ENCODE measurements at regions not wholly inside any gene's neighbourhood (a gene's known extent, or its start where the extent isn't known, plus 50 kb on each side); places are given as distances from the start of the nearest gene placed in this dataset.

DNA sequence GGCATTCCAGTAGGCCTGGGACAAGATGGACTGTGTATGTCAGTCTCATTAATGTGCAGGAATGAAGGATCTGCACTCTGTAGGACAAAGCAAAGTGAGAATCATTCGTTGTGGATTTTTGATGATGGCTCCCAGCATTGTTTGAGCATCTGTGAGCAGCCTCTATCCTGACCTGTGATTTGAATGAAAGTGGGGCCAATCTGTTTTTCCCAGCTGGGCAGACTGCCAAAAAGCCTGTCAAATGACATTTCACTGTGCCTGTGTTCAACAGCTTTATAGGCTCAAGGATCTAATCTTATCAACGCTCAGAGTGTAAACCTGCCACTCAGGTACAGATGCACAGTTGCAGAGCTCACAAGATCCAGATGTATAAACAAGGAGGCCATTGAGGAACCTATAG lies 86.7 kb upstream of the SYNDIG1 start:
- no peak for DNase-seq (ENCODE audit: low spot score)
- Histone ChIP-seq H3K9me3 (no peaks in the 10 kb centered on the region), H3K4me1 (no peaks in the 10 kb centered on the region), H3K27me3 (no peaks in the 10 kb centered on the region), H3K4me3 (no peak overlapping the region), H3K27ac (no peak overlapping the region), H3K36me3 (no peaks in the 10 kb centered on the region)
- TF ChIP-seq, protein P1, sequence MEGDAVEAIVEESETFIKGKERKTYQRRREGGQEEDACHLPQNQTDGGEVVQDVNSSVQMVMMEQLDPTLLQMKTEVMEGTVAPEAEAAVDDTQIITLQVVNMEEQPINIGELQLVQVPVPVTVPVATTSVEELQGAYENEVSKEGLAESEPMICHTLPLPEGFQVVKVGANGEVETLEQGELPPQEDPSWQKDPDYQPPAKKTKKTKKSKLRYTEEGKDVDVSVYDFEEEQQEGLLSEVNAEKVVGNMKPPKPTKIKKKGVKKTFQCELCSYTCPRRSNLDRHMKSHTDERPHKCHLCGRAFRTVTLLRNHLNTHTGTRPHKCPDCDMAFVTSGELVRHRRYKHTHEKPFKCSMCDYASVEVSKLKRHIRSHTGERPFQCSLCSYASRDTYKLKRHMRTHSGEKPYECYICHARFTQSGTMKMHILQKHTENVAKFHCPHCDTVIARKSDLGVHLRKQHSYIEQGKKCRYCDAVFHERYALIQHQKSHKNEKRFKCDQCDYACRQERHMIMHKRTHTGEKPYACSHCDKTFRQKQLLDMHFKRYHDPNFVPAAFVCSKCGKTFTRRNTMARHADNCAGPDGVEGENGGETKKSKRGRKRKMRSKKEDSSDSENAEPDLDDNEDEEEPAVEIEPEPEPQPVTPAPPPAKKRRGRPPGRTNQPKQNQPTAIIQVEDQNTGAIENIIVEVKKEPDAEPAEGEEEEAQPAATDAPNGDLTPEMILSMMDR (IDR thresholded peaks at IDR 0.05): no peak

DNA sequence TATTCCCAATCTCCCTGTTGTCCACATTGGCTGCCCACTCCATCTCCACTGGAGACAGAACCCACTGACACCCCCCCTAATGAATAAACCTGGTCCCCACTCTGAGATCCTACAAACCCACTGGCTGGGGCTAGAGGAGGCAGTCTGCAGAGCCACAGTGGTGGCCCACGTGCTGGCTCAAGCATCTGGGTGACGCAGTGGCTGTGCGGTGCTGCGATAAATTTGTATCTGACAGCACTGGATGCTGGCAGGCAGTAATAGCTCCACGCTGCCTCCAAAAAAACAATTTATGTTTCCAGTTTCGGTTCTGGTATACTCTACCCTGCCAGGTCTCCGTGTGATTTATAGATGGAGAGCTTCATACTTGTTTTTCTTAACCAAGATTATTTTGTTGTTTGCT lies 87.1 kb upstream of the SYNDIG1 start:
- H3K36me3 ChIP-seq: no peaks in the 10 kb centered on the region
- H3K4me3 ChIP-seq: no peak overlapping the region
- no peaks in the 10 kb centered on the region for H3K4me1 ChIP-seq
- no peak for DNase-seq (ENCODE audit: low spot score)
- H3K27ac ChIP-seq: no peak overlapping the region
- H3K27me3 ChIP-seq: no peaks in the 10 kb centered on the region
- H3K9me3 ChIP-seq: no peaks in the 10 kb centered on the region
- TF ChIP-seq, protein P1 (IDR thresholded peaks at IDR 0.05): no peak

DNA sequence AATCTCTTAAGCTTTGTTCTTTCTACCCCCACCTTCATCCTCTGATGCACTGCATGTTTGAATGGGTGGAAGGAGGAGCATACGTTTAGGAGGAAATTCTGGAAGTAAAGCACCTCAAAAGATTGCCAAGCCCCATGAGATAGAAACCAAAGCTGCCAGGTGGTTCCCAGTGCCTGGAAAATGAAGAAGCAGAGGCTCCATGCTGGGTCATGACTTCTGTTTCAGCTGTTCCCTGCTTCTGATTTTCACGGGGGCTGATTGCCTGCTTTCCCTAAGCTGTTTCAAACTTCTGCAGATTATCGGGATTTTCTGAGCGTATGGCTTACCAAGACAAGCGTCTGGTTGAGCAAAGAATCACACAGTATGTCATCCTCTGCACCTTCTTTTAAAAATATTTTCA lies 87.5 kb upstream of the SYNDIG1 start:
- Histone ChIP-seq H3K9me3 (no peaks in the 10 kb centered on the region), H3K4me1 (peaks cover 0 to under 1% of the 10 kb centered on the region in 2 donors), H3K27me3 (no peaks in the 10 kb centered on the region), H3K36me3 (no peaks in the 10 kb centered on the region), H3K4me3 (no peak overlapping the region), H3K27ac (no peak overlapping the region)
- TF ChIP-seq, protein P1 (IDR thresholded peaks at IDR 0.05): no peak
- DNase-seq (ENCODE audit: low spot score): no peak

DNA sequence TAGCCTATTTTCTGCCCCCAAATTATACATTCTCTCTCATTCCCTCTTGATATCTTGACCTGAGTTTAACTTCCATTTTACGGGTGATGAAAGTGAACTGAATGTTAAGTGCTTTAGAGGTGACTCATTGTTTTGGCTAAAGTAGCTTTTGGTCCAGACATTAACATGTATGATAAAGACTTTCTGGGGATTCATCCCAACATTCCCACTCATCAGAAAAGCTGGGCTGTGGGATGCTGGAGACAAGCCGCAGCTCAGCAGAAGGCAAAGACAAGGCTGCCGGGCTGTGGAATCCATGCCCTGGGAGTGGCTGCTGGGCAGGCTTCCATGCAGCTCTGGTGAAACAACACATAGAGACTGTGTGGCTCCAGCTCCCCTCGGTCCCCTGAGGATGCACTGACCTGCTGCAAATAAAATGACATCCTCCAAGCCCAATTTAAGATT lies 89.9 kb upstream of the SYNDIG1 start:
- Histone ChIP-seq H3K27me3 (no peaks in the 10 kb centered on the region), H3K36me3 (no peaks in the 10 kb centered on the region), H3K9me3 (no peaks in the 10 kb centered on the region), H3K27ac (no peak overlapping the region), H3K4me3 (no peak overlapping the region), H3K4me1 (peaks cover 0 to 8% of the 10 kb centered on the region in 2 donors)
- DNase-seq (ENCODE audit: low spot score): no peak
- TF ChIP-seq, protein P1 (IDR thresholded peaks at IDR 0.05): no peak

DNA sequence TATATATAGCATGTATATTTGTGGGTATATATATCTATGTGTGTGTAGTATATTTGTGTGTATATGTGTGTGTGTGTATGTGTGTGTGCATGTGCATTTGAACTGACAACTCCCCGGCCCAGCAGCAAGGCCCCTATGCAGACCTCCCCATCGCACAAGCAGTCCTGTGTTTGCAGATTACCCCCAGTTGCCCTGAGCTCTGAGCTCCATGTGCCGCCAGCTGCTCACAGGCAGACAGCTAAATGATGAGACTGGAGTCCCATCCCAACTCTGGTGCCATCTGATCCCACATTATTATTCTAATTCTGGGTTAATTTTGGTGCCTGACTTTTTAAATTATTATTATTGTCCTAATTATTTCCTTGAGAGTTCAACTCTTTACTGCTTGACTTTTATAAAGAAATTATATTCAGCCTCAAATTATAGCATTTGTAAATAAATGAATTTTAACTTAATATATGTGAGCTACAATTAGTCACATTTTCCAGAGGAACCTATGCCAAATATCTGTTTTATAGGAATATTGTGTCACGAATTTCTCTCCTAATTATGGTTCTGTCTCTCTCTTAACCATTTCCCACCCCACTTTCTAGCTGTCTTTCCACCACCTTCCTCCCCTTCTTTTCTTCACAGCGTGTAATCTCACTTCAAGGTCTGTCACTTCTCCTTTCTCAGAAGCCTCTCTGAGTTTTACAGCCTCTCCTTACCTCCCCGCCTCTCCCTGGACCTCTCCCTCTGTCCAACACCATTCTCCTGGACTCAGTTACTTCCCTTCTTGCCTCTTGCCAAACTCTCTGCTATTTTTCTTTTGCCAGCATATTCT lies 90.6 kb upstream of the SYNDIG1 start:
- H3K27me3 ChIP-seq: no peaks in the 10 kb centered on the region
- H3K9me3 ChIP-seq: no peaks in the 10 kb centered on the region
- TF ChIP-seq, protein P1 (IDR thresholded peaks at IDR 0.05): no peak
- H3K4me1 ChIP-seq: peaks cover 0 to 8% of the 10 kb centered on the region in 2 donors
- H3K27ac ChIP-seq: no peak overlapping the region
- H3K36me3 ChIP-seq: no peaks in the 10 kb centered on the region
- H3K4me3 ChIP-seq: no peak overlapping the region
- DNase-seq (ENCODE audit: low spot score): no peak
